ENCODE measurements at regions not wholly inside any gene's neighbourhood (a gene's known extent, or its start where the extent isn't known, plus 50 kb on each side); places are given as distances from the start of the nearest gene placed in this dataset.
"Not testable (repeated sequence)": the region's sequence is repeated elsewhere in the genome, so short reads cannot be mapped to it uniquely, and the experiment has no call there.

GRCh38 chr2:47295131-47295980 is 73.8 kb upstream of the EPCAM start:
- DNase-seq (ENCODE audit: low spot score): no peak

GRCh38 chr2:47293976-47294375 is 75.1 kb upstream of the EPCAM start:
- no peak for DNase-seq (ENCODE audit: low spot score)

GRCh38 chr2:47288864-47289263 is 80.2 kb upstream of the EPCAM start:
- no peak for DNase-seq (ENCODE audit: low spot score)

- DNase-seq (ENCODE audit: low spot score): peak; percentile 88
Measured at GRCh38 chr2:47283659-47284058, 85.5 kb upstream of the EPCAM start.

- DNase-seq (ENCODE audit: low spot score): no peak
Measured at GRCh38 chr2:47282621-47283272, 86.4 kb upstream of the EPCAM start.

- DNase-seq (ENCODE audit: low spot score): not testable (repeated sequence)
Measured at GRCh38 chr2:47279525-47279924, 89.6 kb upstream of the EPCAM start.

GRCh38 chr2:47277987-47278386 is 91.1 kb upstream of the EPCAM start:
- no peak for DNase-seq (ENCODE audit: low spot score)

GRCh38 chr2:47277187-47277586 is 91.9 kb upstream of the EPCAM start:
- DNase-seq (ENCODE audit: low spot score): no peak

- no peak for DNase-seq (ENCODE audit: low spot score)
Measured at GRCh38 chr2:47276061-47276460, 93.0 kb upstream of the EPCAM start.

- no peak for DNase-seq (ENCODE audit: low spot score)
Measured at GRCh38 chr2:47274054-47274782, 94.9 kb upstream of the EPCAM start.

- no peak for DNase-seq (ENCODE audit: low spot score)
Measured at GRCh38 chr2:47272905-47273758, 96.0 kb upstream of the EPCAM start.

- peak; percentile 63 for DNase-seq (ENCODE audit: low spot score)
Measured at GRCh38 chr2:47272031-47272864, 95.9 kb upstream of the CALM2 start.

- DNase-seq (ENCODE audit: low spot score): no peak
Measured at GRCh38 chr2:47271054-47272000, 95.0 kb upstream of the CALM2 start.

- no peak for DNase-seq (ENCODE audit: low spot score)
Measured at GRCh38 chr2:47270421-47270820, 94.1 kb upstream of the CALM2 start.

- no peak for DNase-seq (ENCODE audit: low spot score)
Measured at GRCh38 chr2:47269316-47270232, 93.3 kb upstream of the CALM2 start.

- DNase-seq (ENCODE audit: low spot score): no peak
Measured at GRCh38 chr2:47267711-47268086, 91.4 kb upstream of the CALM2 start.

- no peak for DNase-seq (ENCODE audit: low spot score)
Measured at GRCh38 chr2:47266939-47267710, 90.8 kb upstream of the CALM2 start.

Measured in SK-N-DZ (cell line).